Kidney (tissue), 13 donors: ENCODE measurements at regions not wholly inside any gene's neighbourhood (a gene's known extent, or its start where the extent isn't known, plus 50 kb on each side); places are given as distances from the start of the nearest gene placed in this dataset.

Experiments
- DNase-seq, 5 donors: peaks; one replicate each; pipeline ENCODE4 v3.0.0-alpha.2; 2013 to 2020
- FAIRE-seq: peaks from 2 replicates; lab custom pipeline; 2012; peaks lifted over from hg19 to GRCh38; lab: Jason Lieb, UNC
- H3K27ac ChIP-seq, 2 donors: one replicate each; pipeline ENCODE4 v1.7.0; 2013; ENCODE audit warnings: low read depth in 2 of 2, low read length in 2 of 2, inconsistent platforms in 1 of 2
- H3K27me3 ChIP-seq: one replicate; pipeline ENCODE4 v1.7.1; 2013; ENCODE audit warnings: low read length, inconsistent platforms; ENCODE audit not compliant: control insufficient read depth, insufficient read depth
- H3K36me3 ChIP-seq, 3 donors: one replicate each; pipeline versions ENCODE4 v1.7.0 to v1.7.1; 2013; ENCODE audit warnings: low read length in 3 of 3, control low read depth in 1 of 3, inconsistent platforms in 1 of 3; ENCODE audit not compliant: insufficient read depth in 3 of 3, control insufficient read depth in 2 of 3
- H3K4me1 ChIP-seq, 3 donors: one replicate each; pipeline versions ENCODE4 v1.7.0 to v1.7.1; 2013; ENCODE audit warnings: low read length in 3 of 3, inconsistent platforms in 1 of 3, low read depth in 1 of 3; ENCODE audit not compliant: control insufficient read depth in 2 of 3, insufficient read depth in 2 of 3
- H3K4me3 ChIP-seq, 3 donors: one replicate each; pipeline versions ENCODE4 v1.7.0 to v1.8.1; 2013; ENCODE audit warnings: low read length in 3 of 3, control low read depth in 1 of 3, inconsistent platforms in 1 of 3
- H3K9ac ChIP-seq, 3 donors: one replicate each; pipeline versions ENCODE4 v1.7.0 to v1.7.1; 2013; ENCODE audit warnings: low read length in 3 of 3, control low read depth in 1 of 3, inconsistent platforms in 1 of 3
- H3K9me3 ChIP-seq, 3 donors: one replicate each; pipeline versions ENCODE4 v1.7.0 to v1.7.1; 2013; ENCODE audit warnings: low read length in 3 of 3, control low read depth in 1 of 3, inconsistent platforms in 1 of 3; ENCODE audit not compliant: control insufficient read depth in 2 of 3, insufficient read depth in 1 of 3
- CTCF ChIP-seq: IDR thresholded peaks from 3 replicates; pipeline ENCODE4 v1.5.1; 2012; ENCODE audit warnings: mild to moderate bottlenecking, moderate library complexity, borderline replicate concordance; ENCODE audit not compliant: insufficient read depth; ENCODE audit errors: extremely low read depth
- intact Hi-C: fragments of 100-400 bp; cut with DNase I; formaldehyde crosslinking; loops from one replicate; pipeline ENCODE4 v1.11.1; 2022
- donor health status: control.
- donor health status: control.
- donor health status: control.
- donor health status: control.
- donor health status: control.
- donor health status: DM: yes; HTN: yes; CAD: no.
- donor health status: Normal renal cell carcinoma (clear cell type).

- Histone ChIP-seq H3K9ac (no peak overlapping the region), H3K27me3 (no peaks in the 10 kb centered on the region), H3K36me3 (no peaks in the 10 kb centered on the region)
Measured at GRCh38 chr15:50830477-50831354, 65.2 kb upstream of the SPPL2A start.

GRCh38 chr15:50828610-50829206, 63.2 kb upstream of the SPPL2A start:
- no peak for TF ChIP-seq CTCF
- no peak overlapping the region for H3K27ac ChIP-seq
- H3K4me1 ChIP-seq: no peaks in the 10 kb centered on the region
- intact Hi-C loops: no loop called here
- FAIRE-seq: no peak
- H3K9ac ChIP-seq: no peak overlapping the region
- DNase-seq: peak in 3 of 5 donors; percentile 12 to 70 (median 44)
- H3K36me3 ChIP-seq: no peaks in the 10 kb centered on the region
- H3K27me3 ChIP-seq: no peaks in the 10 kb centered on the region
- H3K4me3 ChIP-seq: no peak overlapping the region
- no peaks in the 10 kb centered on the region for H3K9me3 ChIP-seq

More at GRCh38 chr15:50830477-50831354, 65.2 kb upstream of the SPPL2A start:
- FAIRE-seq (no peak), DNase-seq (no peak)
- Histone ChIP-seq H3K9me3 (no peaks in the 10 kb centered on the region), H3K4me3 (no peak overlapping the region), H3K27ac (no peak overlapping the region), H3K4me1 (no peaks in the 10 kb centered on the region)
- intact Hi-C loops: no loop called here
- no peak for TF ChIP-seq CTCF

DNA sequence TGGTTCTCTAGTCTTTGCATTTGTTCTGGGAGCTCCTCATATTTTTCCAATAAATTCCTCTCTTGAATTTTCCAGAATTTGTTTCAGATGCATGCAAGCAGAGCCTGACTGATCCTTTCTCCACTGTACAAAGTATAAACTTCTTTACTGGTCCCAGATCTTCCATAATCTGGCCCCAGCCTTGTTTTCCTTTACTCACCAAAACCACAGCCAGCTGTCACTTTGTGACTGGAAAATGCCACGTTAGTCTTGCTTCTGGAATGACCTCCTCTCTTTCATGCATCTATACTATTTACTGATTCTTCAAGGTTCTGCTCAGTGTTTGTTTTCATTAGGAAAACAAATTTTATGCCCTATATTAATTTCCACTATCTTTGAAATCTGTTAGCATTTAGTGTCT, 60.4 kb upstream of the SPPL2A start:
- Histone ChIP-seq H3K4me1 (no peaks in the 10 kb centered on the region), H3K9me3 (no peaks in the 10 kb centered on the region), H3K27ac (no peak overlapping the region), H3K36me3 (no peaks in the 10 kb centered on the region), H3K9ac (no peak overlapping the region), H3K27me3 (no peaks in the 10 kb centered on the region), H3K4me3 (no peak overlapping the region)
- intact Hi-C loops: no loop called here
- no peak for DNase-seq
- TF ChIP-seq CTCF: no peak
- no peak for FAIRE-seq
